MM.1S (cell line): ENCODE measurements at regions not wholly inside any gene's neighbourhood (a gene's known extent, or its start where the extent isn't known, plus 50 kb on each side); places are given as distances from the start of the nearest gene placed in this dataset.

Experiments used
- EZH2 ChIP-seq: fragments of 300-600 bp; sonication (generic); optimal IDR thresholded peaks from 2 replicates; pipeline ENCODE3; 2017; ENCODE audit warnings: low read depth, mild to moderate bottlenecking, antibody characterized with exemption, low read length, mixed read lengths
- EZH2phosphoT487 ChIP-seq: fragments of 300-600 bp; sonication (generic); IDR thresholded peaks from 2 replicates; pipeline ENCODE4 v1.6.1; 2018; ENCODE audit warnings: antibody characterized with exemption, low read length
- TF ChIP-seq, protein P1 (sequence below): fragments of 300-600 bp; sonication (generic); IDR thresholded peaks from 2 replicates; pipeline ENCODE4 v1.5.1; 2016; ENCODE audit warnings: antibody characterized with exemption, low read length, mixed read lengths

GRCh38 chr1:4019147-4019521 lies 119.1 kb upstream of the C1orf174 start:
- TF ChIP-seq, protein P1, sequence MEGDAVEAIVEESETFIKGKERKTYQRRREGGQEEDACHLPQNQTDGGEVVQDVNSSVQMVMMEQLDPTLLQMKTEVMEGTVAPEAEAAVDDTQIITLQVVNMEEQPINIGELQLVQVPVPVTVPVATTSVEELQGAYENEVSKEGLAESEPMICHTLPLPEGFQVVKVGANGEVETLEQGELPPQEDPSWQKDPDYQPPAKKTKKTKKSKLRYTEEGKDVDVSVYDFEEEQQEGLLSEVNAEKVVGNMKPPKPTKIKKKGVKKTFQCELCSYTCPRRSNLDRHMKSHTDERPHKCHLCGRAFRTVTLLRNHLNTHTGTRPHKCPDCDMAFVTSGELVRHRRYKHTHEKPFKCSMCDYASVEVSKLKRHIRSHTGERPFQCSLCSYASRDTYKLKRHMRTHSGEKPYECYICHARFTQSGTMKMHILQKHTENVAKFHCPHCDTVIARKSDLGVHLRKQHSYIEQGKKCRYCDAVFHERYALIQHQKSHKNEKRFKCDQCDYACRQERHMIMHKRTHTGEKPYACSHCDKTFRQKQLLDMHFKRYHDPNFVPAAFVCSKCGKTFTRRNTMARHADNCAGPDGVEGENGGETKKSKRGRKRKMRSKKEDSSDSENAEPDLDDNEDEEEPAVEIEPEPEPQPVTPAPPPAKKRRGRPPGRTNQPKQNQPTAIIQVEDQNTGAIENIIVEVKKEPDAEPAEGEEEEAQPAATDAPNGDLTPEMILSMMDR, result no peak
- TF ChIP-seq EZH2 (no peak), EZH2phosphoT487 (no peak)
